Stimulated activated naive CD8-positive, alpha-beta T cell treated with anti-CD3 and anti-CD28 coated beads, Interleukin-15, Interleukin-2, amounts not matched to agents 100 U/mL and 50 U/mL, for 24 hours (primary cell): ENCODE measurements at regions not wholly inside any gene's neighbourhood (a gene's known extent, or its start where the extent isn't known, plus 50 kb on each side); places are given as distances from the start of the nearest gene placed in this dataset.

Experiments used
- ATAC-seq: fragments of 150-1000 bp; cut with Tn5 transposase; one replicate; pipeline ENCODE4 v1.10.0; 2021
- DNase-seq: peaks from one replicate; pipeline ENCODE4 v3.0.0; 2021

GRCh38 chr16:79754081-79754480, 153.5 kb upstream of the MAF start:
- ATAC-seq (no peak), DNase-seq (no peak)

DNA sequence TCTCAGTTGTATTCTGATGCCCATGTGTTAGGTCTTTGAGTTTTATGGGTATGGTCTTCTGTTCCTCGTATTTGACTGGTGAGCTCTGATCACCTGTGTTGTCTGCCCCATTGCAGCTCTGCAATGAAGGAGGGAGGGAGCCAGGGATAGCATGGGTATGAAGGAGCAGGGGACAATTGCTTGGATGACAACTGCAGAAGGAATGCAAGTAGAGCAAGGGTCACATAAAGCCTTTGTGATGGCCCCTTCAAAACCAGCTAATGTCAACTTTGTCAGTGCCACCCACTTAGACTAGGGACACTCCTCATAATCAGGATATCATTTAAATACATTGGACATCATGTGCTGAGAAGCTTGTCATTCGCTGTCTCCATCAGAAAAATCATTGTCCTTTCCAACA, 152.7 kb upstream of the MAF start:
- no peak for ATAC-seq

DNA sequence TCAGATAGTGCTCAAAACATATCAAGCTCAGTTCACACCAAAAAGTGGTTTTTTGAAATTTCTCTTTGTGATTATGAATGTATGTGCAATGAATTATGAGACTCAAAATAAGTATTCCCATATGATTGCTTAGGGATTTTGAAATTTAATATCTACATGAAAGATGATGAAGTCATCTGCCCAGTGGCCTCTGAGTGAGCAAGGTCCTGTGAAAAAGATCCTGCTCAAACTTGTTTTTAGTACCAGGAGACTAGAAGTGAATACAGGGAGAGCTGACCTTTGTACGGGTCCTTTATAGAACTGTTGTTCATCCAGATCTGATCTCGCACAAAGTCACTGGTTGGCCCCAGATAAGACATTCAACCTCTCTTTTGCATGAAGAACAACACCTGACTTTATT, 151.9 kb upstream of the MAF start:
- DNase-seq (no peak), ATAC-seq (no peak)

More for the DNA sequence above, 152.7 kb upstream of the MAF start:
- no peak for DNase-seq

DNA sequence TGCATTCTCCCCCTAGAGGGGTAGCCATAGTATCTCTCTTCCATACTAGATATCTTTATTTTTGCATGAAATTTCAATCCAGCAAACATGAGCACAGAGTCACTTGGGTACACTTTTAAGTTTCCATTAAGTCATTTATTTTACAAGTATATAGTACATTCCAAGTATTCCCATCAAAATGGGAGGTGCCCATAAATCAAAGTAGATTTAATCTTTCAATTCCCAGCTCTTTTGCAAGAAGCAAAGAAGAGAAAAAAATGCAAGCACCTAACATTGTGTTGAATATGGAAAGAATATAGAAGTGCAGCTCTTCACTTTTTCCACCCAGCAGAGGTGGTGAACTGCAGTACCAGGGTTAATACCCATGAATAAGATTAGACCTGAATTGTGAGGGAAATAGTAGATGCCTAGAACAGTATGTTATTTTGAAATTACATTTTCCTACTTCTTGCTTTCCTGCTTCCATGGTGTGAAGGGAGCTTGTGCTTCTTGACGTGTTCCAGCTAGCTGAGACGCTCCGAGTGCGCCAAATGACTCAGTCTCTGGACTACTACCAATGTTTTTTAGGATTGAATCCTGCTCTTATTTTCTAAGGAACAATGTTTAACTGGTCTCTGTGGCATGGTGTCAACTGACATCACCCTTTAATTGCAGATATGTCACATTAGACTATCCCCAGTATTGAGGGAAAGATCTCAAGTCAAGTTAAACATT, 151.1 kb upstream of the MAF start:
- no peak for ATAC-seq
- DNase-seq, result no peak

DNA sequence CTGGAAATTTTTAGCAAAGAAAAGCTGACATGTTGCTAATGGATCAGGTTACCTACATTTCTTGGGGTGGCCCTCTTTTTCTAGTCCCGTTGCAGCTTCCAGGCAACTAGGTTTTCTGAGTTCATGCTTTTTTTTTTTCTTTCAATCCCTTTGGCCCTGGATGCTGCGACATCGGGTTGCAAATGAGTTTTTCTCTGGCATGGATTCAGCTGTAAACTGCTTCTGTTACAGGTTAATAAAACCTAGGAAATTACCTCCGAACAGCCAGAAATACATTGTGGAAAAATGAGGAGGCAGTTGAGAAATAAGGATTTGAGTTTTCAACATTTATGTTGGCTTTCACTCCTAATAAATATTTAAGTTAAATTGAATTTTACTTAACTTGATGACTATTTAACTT, 149.8 kb upstream of the MAF start:
- DNase-seq, result no peak
- ATAC-seq, result no peak

DNA sequence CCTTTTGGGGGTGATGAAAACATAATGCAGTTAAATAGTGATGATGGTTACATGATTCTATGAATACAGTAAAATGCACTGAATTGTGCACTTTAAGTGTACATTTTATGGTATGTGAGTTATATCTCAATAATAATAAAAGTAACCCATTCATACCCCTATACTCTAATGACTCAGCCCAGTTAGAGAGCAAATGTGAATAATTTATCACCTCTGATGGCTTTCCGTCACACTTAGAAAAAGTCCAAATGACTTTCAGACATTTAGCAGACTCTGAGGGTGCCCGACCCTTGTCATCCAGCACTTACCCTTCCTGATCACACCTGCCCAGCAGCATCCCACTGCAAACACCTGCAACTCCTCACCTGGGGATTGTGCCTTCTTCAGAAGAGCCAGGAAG, 148.1 kb upstream of the MAF start:
- DNase-seq, result no peak
- no peak for ATAC-seq

DNA sequence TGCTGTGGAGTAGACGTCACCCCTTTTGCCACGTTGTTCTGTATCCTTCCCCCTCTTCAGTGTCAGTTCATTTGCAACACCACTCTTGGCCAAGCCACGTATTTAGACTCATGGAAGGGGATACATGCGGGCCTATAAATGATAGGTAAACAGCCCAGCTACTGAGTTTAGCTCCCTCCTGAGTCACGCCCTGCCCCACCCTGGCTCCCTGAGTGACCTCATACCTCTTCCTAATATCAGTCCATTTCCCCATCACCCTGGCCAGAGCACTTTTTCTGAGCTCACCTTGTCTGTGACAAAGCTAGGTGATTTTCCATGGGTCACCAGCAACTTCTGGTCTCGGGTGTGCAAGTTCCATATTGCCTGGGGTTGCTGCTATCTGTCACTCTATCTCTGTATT, 147.2 kb upstream of the MAF start:
- no peak for DNase-seq
- no peak for ATAC-seq

- no peak for ATAC-seq
- DNase-seq, result no peak
Measured at GRCh38 chr16:79740252-79740651, 139.7 kb upstream of the MAF start.

DNA sequence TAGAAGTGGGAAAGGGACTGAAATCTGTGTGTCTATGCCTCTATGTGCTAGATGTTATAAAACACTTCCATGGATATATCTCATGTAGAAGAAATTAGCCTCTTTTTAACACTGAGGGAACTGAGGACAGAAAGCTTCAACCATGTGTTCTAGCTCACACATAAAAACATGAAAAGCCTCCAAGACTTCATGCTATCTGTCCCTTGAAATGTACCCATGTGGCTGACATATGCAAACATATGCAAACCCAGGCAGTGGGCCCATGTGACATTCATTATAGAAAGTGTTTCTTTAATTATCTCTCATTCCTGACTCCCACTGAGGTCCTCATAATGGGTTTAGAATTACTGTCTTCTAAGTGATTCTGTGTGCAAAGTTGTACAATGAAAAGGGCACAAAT, 134.7 kb upstream of the MAF start:
- ATAC-seq, result no peak

DNA sequence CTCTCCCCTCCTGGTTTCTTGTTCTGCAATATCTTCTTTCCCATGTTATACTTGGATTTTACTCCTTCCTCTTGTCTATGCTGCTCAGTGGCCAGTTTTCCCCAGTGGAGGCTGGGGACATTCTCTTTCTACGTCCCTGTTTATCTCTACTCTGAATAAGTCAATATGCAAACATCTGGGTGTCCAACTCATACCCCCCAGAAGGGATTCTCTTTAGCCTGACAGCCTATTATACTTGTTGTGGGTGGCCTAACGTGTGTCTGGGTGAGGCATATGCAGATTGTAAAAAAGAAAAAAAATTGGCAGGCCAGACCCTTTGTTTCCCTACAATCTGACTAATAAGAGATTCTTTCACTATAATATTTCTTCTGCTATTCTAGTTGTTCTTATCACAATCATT, 134.2 kb upstream of the MAF start:
- ATAC-seq, result no peak

More for the DNA sequence above, 134.7 kb upstream of the MAF start:
- DNase-seq, result no peak

GRCh38 chr16:79728923-79729240, 128.3 kb upstream of the MAF start:
- ATAC-seq (no peak), DNase-seq (no peak)

More for the DNA sequence above, 134.2 kb upstream of the MAF start:
- no peak for DNase-seq

DNA sequence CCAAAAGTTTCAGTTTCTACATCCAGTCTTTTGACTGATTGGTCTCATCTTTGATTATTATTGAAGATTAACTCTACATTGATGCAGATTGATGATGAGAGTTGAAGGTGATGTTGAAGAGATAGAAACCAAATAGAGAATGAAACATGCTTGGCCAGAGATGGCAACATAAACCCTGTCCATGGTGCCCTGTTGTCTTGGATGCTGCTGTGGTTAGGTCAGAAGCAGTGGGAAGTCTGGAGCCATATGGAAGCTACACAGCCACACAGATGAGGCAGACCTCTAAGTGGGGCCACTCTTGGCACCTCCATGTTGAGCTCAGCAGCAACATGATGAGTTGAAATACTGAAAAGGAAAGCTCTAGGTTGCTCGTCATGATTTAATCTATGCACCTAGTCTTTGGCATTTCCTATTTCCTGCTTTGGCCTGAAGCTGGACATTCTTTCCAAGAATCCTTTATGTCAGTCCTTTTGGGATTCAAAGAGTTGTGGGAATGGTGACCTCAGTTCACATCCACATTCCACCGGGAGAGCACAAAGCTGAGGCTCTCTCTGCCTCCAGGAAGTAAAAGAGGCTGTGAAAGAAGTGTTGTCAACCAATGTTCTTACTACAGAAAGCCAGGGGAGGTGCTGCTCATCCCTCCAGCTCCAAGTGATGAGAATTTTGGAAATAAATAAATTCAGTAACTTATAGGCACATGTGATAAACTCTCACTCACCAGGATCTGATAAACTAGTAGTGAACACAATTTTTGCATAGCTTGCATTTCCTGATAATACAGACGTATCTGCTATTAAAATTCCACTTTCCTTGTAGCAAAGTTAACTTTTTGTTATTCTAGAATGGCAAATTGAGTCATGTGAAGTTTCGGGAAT, 127.7 kb upstream of the MAF start:
- no peak for DNase-seq
- no peak for ATAC-seq

GRCh38 chr16:79726902-79727301, 126.4 kb upstream of the MAF start:
- ATAC-seq (no peak), DNase-seq (no peak)

DNA sequence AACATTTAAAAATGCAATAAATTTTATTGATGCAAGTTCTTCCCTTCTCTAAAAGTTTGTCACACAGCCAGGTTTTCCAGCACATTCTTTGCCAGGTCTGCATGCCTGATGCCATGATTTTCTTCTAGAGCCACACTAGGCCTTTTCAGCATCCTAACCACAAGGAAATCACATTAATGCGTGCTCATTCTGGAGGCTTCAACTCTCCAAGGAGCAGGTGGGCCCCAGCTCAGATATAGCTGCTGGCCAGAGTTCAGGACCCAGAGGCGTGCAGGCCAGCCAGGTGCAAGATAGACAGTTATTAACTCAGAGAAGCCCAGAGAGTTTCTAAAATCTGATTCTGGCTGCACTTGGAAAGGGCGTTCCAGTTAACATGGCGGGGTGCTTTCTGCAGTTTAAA, 124.5 kb upstream of the MAF start:
- no peak for ATAC-seq
- no peak for DNase-seq

DNA sequence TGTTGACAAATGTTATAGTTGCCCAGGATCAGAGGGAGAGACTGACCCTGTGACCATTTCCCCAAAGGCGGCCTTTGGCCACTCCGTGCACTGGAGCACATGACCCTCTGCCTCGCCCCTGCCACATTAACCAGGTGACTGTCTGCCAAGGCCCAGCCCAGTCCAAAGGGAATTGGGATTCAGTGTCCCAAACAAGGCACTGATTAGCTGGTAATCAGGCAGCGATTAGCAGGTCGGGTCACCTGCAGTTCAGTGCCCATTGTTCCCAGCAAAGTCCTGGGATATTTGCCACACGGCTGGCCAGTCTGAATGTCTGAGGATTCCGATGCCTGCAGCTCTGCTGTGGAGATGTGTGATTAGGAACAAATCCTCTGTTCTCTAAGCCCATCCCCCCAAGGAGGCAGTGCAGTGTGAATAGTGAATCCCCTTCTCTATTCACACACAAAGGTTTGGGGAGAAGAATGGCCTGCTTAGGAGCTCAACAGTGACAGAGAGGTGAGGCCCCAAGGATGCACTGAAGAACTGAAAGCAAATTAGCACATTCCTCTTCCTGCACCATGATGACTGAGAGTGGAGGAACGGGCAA, 123.1 kb upstream of the MAF start:
- ATAC-seq (no peak), DNase-seq (no peak)

GRCh38 chr16:79721270-79721669, 120.7 kb upstream of the MAF start:
- DNase-seq, result no peak
- no peak for ATAC-seq

DNA sequence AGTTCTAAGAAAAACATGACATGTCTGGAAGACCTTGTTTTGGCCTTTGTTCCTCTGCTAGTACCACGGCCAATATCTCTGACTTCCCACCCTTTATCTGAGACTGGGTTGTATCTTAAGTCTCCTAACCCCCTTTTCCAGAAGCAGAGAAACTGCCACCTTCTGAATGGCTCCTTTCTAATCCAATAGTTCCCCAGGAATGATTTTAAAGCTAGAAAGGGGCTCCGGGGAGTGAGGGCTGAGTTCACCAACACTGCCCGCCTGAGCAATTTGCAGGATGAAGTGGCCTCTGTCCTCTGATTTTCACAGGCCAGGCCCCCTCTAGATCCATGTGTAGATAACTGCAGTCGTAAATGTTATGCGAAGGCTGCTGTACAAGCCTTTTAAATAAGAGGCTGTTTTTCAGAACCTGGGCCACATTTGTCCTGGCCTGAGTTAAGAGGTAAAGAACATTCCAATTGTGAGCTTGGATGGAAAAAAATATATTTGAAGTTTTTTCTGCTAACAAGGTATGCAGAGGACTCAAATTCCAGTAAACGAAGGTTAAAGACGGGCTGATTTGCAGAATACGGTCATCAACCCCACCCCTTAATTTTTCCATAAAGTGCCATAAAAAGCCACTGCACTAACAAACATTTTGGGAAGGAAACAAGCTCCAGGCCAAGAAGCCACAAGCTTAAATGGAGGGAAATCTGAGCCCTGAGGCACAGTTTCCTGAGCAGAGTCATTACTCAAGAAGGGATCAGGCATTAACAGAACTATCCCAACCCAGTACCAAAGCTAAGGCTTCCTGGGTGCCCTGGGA, 117.0 kb upstream of the MAF start:
- ATAC-seq (no peak), DNase-seq (no peak)

- DNase-seq (no peak), ATAC-seq (no peak)
Measured at GRCh38 chr16:79716645-79717332, 116.3 kb upstream of the MAF start.

- no peak for ATAC-seq
- no peak for DNase-seq
Measured at GRCh38 chr16:79715061-79715460, 114.5 kb upstream of the MAF start.

DNA sequence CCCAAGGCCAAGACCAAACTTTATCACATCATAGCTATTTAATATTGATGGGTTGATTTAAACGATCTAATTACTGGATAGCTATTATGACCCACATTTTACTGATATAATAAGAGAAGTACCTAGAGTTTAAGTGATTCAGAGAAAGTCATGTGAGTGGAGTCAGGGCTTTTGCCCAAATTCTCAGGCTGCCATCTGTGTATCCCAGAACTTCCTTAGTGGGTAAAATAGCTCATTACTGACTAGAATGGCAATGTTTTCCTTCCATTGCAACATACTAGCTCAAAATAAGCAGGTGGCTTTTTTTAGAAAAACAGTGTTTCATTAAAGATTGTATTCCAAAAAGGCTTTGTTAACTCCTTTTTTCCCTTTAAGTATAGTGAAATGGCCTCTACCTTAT, 113.9 kb upstream of the MAF start:
- no peak for ATAC-seq

GRCh38 chr16:79713609-79714309, 113.2 kb upstream of the MAF start:
- ATAC-seq (no peak), DNase-seq (no peak)

More for the DNA sequence above, 113.9 kb upstream of the MAF start:
- no peak for DNase-seq
